ENCODE measurements at regions not wholly inside any gene's neighbourhood (a gene's known extent, or its start where the extent isn't known, plus 50 kb on each side); places are given as distances from the start of the nearest gene placed in this dataset.

GRCh38 chr1:55932402-55932801 is 647.0 kb downstream of the PLPP3 start (continued):
- no peak for TF ChIP-seq GRHL2 (CRISPR knock-in tag; IDR thresholded peaks at IDR 0.05; ENCODE audit: insufficient replicate concordance, severe bottlenecking)

GRCh38 chr1:55931081-55931940 is 648.1 kb downstream of the PLPP3 start:
- ATAC-seq = no peak
- CTCF ChIA-PET = no interaction called here
- POLR2A ChIA-PET = no interaction called here
- Mint-ChIP-seq H3K36me3 (peaks cover 12% of the 10 kb centered on the region; the same call in 1 of the 2 replicates), H3K27me3 (ENCODE audit: low read depth) (peaks cover 4% of the 10 kb centered on the region; the same call in 1 of the 2 replicates), H3K4me3 (no peak overlapping the region), H3K4me1 (no peaks in the 10 kb centered on the region), H3K9me3 (peaks cover 40% of the 10 kb centered on the region), H3K27ac (no peak overlapping the region)
- TF ChIP-seq NR2C2 (CRISPR knock-in tag; IDR thresholded peaks at IDR 0.05) (no peak), NFE2L1 (CRISPR knock-in tag; IDR thresholded peaks at IDR 0.05) (no peak), CREM (CRISPR knock-in tag; IDR thresholded peaks at IDR 0.05) (no peak), ZBTB21 (CRISPR knock-in tag; IDR thresholded peaks at IDR 0.05; ENCODE audit: borderline replicate concordance) (no peak), TEAD1 (CRISPR knock-in tag; IDR thresholded peaks at IDR 0.05) (no peak), NR1H2 (CRISPR knock-in tag; IDR thresholded peaks at IDR 0.05) (no peak), FOXK1 (CRISPR knock-in tag; IDR thresholded peaks at IDR 0.05) (no peak), CDX4 (CRISPR knock-in tag; IDR thresholded peaks at IDR 0.05; ENCODE audit: borderline replicate concordance) (no peak), E2F1 (CRISPR knock-in tag; IDR thresholded peaks at IDR 0.05) (no peak), PRDM15 (CRISPR knock-in tag; IDR thresholded peaks at IDR 0.05) (no peak), ZNF423 (CRISPR knock-in tag; IDR thresholded peaks at IDR 0.05) (no peak), AR (CRISPR knock-in tag; IDR thresholded peaks at IDR 0.05) (no peak)
- DNase-seq (ENCODE audit: low spot score) = no peak

DNA sequence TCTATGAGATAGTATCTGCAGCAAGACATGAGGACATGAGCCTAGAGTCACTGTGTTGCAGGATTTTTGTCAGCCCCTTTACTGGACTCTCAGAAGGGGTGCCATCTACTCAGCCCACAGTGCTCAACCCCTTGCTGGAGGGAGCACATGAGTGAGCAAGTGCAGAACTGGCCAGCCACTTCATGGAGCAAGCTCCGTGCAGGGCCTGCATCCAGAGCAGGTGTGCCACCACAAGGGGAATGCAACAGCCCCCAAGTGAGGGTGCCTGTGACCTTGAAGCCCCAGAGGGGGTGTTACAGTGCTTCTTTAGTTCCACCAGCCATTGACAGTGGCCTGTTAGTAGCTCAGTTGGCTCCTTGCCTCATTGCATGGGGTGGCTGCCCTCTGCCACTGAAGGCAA is 649.7 kb downstream of the PLPP3 start:
- ATAC-seq (no peak), DNase-seq (ENCODE audit: low spot score) (no peak)
- no peaks in the 10 kb centered on the region for H3K4me1 Mint-ChIP-seq
- no peak overlapping the region for H3K4me3 Mint-ChIP-seq
- ChIA-PET CTCF (no interaction called here), POLR2A (no interaction called here)
- H3K27me3 Mint-ChIP-seq (ENCODE audit: low read depth) = peaks cover under 1% of the 10 kb centered on the region; the same call in 1 of the 2 replicates
- H3K27ac Mint-ChIP-seq = no peak overlapping the region
- peaks cover 9% of the 10 kb centered on the region; the same call in 1 of the 2 replicates for H3K36me3 Mint-ChIP-seq
- peaks cover 28% of the 10 kb centered on the region for H3K9me3 Mint-ChIP-seq
- TF ChIP-seq ESRRA (CRISPR knock-in tag; IDR thresholded peaks at IDR 0.05; ENCODE audit: borderline replicate concordance) (no peak), SP1 (CRISPR knock-in tag; conservative IDR thresholded peaks at IDR 0.05) (no peak), JUN (CRISPR knock-in tag; IDR thresholded peaks at IDR 0.05) (no peak), NR1H2 (CRISPR knock-in tag; IDR thresholded peaks at IDR 0.05) (no peak), MAX (CRISPR knock-in tag; IDR thresholded peaks at IDR 0.05) (no peak), JAZF1 (CRISPR knock-in tag; IDR thresholded peaks at IDR 0.05) (no peak), CDX4 (CRISPR knock-in tag; IDR thresholded peaks at IDR 0.05; ENCODE audit: borderline replicate concordance) (no peak)
- TF ChIP-seq, protein P1, sequence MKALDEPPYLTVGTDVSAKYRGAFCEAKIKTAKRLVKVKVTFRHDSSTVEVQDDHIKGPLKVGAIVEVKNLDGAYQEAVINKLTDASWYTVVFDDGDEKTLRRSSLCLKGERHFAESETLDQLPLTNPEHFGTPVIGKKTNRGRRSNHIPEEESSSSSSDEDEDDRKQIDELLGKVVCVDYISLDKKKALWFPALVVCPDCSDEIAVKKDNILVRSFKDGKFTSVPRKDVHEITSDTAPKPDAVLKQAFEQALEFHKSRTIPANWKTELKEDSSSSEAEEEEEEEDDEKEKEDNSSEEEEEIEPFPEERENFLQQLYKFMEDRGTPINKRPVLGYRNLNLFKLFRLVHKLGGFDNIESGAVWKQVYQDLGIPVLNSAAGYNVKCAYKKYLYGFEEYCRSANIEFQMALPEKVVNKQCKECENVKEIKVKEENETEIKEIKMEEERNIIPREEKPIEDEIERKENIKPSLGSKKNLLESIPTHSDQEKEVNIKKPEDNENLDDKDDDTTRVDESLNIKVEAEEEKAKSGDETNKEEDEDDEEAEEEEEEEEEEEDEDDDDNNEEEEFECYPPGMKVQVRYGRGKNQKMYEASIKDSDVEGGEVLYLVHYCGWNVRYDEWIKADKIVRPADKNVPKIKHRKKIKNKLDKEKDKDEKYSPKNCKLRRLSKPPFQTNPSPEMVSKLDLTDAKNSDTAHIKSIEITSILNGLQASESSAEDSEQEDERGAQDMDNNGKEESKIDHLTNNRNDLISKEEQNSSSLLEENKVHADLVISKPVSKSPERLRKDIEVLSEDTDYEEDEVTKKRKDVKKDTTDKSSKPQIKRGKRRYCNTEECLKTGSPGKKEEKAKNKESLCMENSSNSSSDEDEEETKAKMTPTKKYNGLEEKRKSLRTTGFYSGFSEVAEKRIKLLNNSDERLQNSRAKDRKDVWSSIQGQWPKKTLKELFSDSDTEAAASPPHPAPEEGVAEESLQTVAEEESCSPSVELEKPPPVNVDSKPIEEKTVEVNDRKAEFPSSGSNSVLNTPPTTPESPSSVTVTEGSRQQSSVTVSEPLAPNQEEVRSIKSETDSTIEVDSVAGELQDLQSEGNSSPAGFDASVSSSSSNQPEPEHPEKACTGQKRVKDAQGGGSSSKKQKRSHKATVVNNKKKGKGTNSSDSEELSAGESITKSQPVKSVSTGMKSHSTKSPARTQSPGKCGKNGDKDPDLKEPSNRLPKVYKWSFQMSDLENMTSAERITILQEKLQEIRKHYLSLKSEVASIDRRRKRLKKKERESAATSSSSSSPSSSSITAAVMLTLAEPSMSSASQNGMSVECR (CRISPR knock-in tag; IDR thresholded peaks at IDR 0.05; ENCODE audit: borderline replicate concordance) = no peak
